ENCODE measurements at regions not wholly inside any gene's neighbourhood (a gene's known extent, or its start where the extent isn't known, plus 50 kb on each side); places are given as distances from the start of the nearest gene placed in this dataset.
"Not testable (repeated sequence)": the region's sequence is repeated elsewhere in the genome, so short reads cannot be mapped to it uniquely, and the experiment has no call there.

DNA sequence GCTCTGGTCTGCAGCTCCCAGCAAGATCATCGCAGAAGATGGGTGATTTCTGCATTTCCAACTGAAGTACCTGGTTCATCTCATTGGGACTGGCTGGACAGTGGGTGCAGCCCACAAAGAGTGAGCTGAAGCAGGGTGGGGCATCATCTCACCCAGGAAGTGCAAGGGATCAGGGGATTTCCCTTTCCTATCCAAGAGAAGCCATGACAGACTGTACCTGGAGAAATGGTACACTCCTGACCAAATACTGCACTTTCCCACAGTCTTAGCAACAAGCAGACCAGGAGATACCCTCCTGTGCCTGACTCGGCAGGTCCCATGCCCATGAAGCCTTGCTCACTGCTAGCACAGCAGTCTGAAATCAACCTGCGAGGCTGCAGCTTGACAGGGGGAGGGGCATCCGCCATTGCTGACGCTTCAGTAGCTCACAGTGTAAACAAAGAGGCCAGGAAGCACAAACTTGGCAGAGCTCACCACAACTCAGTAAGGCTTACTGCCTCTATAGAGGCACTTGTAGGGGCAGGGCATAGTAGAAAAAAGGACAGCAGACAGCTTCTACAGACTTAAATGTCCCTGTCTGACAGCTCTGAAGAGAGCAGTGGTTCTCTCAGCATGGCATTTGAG is 60.5 kb downstream of the AREG start:
- TF ChIP-seq, protein P1, sequence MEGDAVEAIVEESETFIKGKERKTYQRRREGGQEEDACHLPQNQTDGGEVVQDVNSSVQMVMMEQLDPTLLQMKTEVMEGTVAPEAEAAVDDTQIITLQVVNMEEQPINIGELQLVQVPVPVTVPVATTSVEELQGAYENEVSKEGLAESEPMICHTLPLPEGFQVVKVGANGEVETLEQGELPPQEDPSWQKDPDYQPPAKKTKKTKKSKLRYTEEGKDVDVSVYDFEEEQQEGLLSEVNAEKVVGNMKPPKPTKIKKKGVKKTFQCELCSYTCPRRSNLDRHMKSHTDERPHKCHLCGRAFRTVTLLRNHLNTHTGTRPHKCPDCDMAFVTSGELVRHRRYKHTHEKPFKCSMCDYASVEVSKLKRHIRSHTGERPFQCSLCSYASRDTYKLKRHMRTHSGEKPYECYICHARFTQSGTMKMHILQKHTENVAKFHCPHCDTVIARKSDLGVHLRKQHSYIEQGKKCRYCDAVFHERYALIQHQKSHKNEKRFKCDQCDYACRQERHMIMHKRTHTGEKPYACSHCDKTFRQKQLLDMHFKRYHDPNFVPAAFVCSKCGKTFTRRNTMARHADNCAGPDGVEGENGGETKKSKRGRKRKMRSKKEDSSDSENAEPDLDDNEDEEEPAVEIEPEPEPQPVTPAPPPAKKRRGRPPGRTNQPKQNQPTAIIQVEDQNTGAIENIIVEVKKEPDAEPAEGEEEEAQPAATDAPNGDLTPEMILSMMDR (IDR thresholded peaks at IDR 0.05 in 8 of 11, conservative IDR thresholded peaks at IDR 0.05 in 3 of 11), result not testable (repeated sequence)
- not testable (repeated sequence) for TF ChIP-seq POLR2A, POLR2AphosphoS5 (IDR thresholded peaks at IDR 0.05)
